IMR-90 (cell line): ENCODE measurements at regions not wholly inside any gene's neighbourhood (a gene's known extent, or its start where the extent isn't known, plus 50 kb on each side); places are given as distances from the start of the nearest gene placed in this dataset.

Experiments used
- ATAC-seq: fragments of 200-7000 bp; cut with Tn5 transposase; 2 replicates; pipeline ENCODE4 v1.9.1; 2020; ENCODE audit warnings: low read depth, mild to moderate bottlenecking, moderate library complexity
- BruUV-seq: library from RNA; stranded (reverse); fragments of 400-500 nt; replicated peaks from 2 replicates; lab custom pipeline; 2021; lab: Mats Ljungman, UMichigan
- CTCF ChIA-PET: fragments of 300-600 bp; formaldehyde crosslinking; extraction: SDS; loops from one replicate; lab custom pipeline; 2021; ENCODE audit warnings: antibody characterized with exemption; lab: Yijun Ruan, JAX
- POLR2A ChIA-PET: fragments of 300-600 bp; sonication (Branson Sonifier 250); formaldehyde crosslinking; loops from one replicate; lab custom pipeline; 2022; ENCODE audit warnings: antibody characterized with exemption; ENCODE audit not compliant: unreplicated experiment; lab: Charles Lee
- DNase-seq: peaks from one replicate; pipeline ENCODE4 v3.0.0; 2013
- H2AFZ ChIP-seq: replicated peaks from 2 replicates; pipeline ENCODE3; 2013; ENCODE audit warnings: low read length, mild to moderate bottlenecking; ENCODE audit not compliant: poor library complexity
- H2AK5ac ChIP-seq: 2 replicates; pipeline ENCODE4 v1.6.1; 2013; ENCODE audit warnings: low read depth, low read length, inconsistent platforms
- H2AK9ac ChIP-seq: replicated peaks from 2 replicates; pipeline ENCODE3; 2013; ENCODE audit warnings: mild to moderate bottlenecking, low read depth, low read length, moderate library complexity; ENCODE audit not compliant: poor library complexity
- H2BK120ac ChIP-seq: 2 replicates; pipeline ENCODE4 v1.6.1; 2013; ENCODE audit warnings: low read depth, low read length, inconsistent platforms
- H2BK15ac ChIP-seq: 3 replicates; pipeline ENCODE4 v1.6.1; 2013; ENCODE audit warnings: low read depth, low read length, inconsistent platforms
- H2BK20ac ChIP-seq: 2 replicates; pipeline ENCODE4 v1.6.1; 2013; ENCODE audit warnings: low read depth, mild to moderate bottlenecking, inconsistent platforms, low read length, moderate library complexity
- H2BK5ac ChIP-seq: 2 replicates; pipeline ENCODE4 v1.6.1; 2013; ENCODE audit warnings: mild to moderate bottlenecking, low read depth, low read length, inconsistent platforms; ENCODE audit not compliant: poor library complexity, severe bottlenecking
- H3K14ac ChIP-seq: replicated peaks from 2 replicates; pipeline ENCODE4 v1.6.1; 2013; ENCODE audit warnings: low read depth, low read length, inconsistent platforms
- H3K18ac ChIP-seq: 2 replicates; pipeline ENCODE4 v1.6.1; 2013; ENCODE audit warnings: low read depth, low read length, control low read depth
- H3K23ac ChIP-seq: 2 replicates; pipeline ENCODE4 v1.6.1; 2013; ENCODE audit warnings: low read depth, low read length, inconsistent platforms
- H3K27ac ChIP-seq: 2 replicates; pipeline ENCODE4 v1.5.1; 2013; ENCODE audit warnings: mild to moderate bottlenecking, control low read depth, low read length; ENCODE audit not compliant: insufficient read depth
- H3K27me3 ChIP-seq: 2 replicates; pipeline ENCODE4 v1.6.1; 2013; ENCODE audit warnings: low read length; ENCODE audit not compliant: control insufficient read depth, insufficient read depth
- H3K36me3 ChIP-seq: 2 replicates; pipeline ENCODE4 v1.6.1; 2013; ENCODE audit warnings: low read length, mixed read lengths; ENCODE audit not compliant: control insufficient read depth, insufficient read depth
- H3K4ac ChIP-seq: 2 replicates; pipeline ENCODE4 v1.6.1; 2013; ENCODE audit warnings: low read depth, low read length, inconsistent platforms
- H3K4me1 ChIP-seq: 2 replicates; pipeline ENCODE4 v1.6.1; 2013; ENCODE audit warnings: low read length, mixed read lengths; ENCODE audit not compliant: control insufficient read depth, insufficient read depth
- H3K4me2 ChIP-seq: 2 replicates; pipeline ENCODE4 v1.6.1; 2013; ENCODE audit warnings: low read depth, mild to moderate bottlenecking, control low read depth, low read length, moderate library complexity
- H3K4me3 ChIP-seq: 2 replicates; pipeline ENCODE4 v1.5.1; 2013; ENCODE audit warnings: low read depth, mild to moderate bottlenecking, control low read depth, low read length, moderate library complexity; ENCODE audit not compliant: insufficient read depth
- H3K56ac ChIP-seq: 2 replicates; pipeline ENCODE4 v1.6.1; 2013; ENCODE audit warnings: low read length, inconsistent platforms; ENCODE audit not compliant: insufficient read depth; ENCODE audit errors: extremely low read depth
- H3K79me1 ChIP-seq, 2 experiments: 2 replicates each; pipeline ENCODE4 v1.6.1; 2013; ENCODE audit warnings: low read length in 2 of 2, inconsistent platforms in 1 of 2, low read depth in 1 of 2
- H3K9ac ChIP-seq: 2 replicates; pipeline ENCODE4 v1.6.1; 2013; ENCODE audit warnings: low read depth, low read length, control low read depth
- H3K9me1 ChIP-seq: 2 replicates; pipeline ENCODE4 v1.6.1; 2013; ENCODE audit warnings: low read length, inconsistent platforms; ENCODE audit not compliant: insufficient read depth
- H3K9me3 ChIP-seq: 2 replicates; pipeline ENCODE4 v1.6.1; 2013; ENCODE audit warnings: low read length; ENCODE audit not compliant: control insufficient read depth, insufficient read depth
- H4K20me1 ChIP-seq: 2 replicates; pipeline ENCODE4 v1.6.1; 2013; ENCODE audit warnings: low read length, inconsistent platforms; ENCODE audit not compliant: insufficient read depth
- H4K5ac ChIP-seq: 2 replicates; pipeline ENCODE4 v1.6.1; 2013; ENCODE audit warnings: mild to moderate bottlenecking, low read depth, low read length, control low read depth
- H4K8ac ChIP-seq, 2 experiments: 2 replicates each; pipeline ENCODE4 v1.6.1; 2013; ENCODE audit warnings: low read depth in 2 of 2, low read length in 2 of 2, control low read depth in 1 of 2, inconsistent platforms in 1 of 2
- H4K91ac ChIP-seq: 2 replicates; pipeline ENCODE4 v1.6.1; 2013; ENCODE audit warnings: low read depth, low read length, inconsistent platforms; ENCODE audit not compliant: insufficient read depth
- FOS ChIP-seq: fragments of 150-350 bp; IDR thresholded peaks from 2 replicates; pipeline ENCODE4 v1.6.1; 2016; ENCODE audit warnings: low read depth, low read length
- MAFK ChIP-seq: IDR thresholded peaks from 2 replicates; pipeline ENCODE4 v1.6.1; 2012; ENCODE audit warnings: low read depth, low read length, improper control_type of control experiment
- NFE2L2 ChIP-seq: fragments of 150-350 bp; IDR thresholded peaks from 2 replicates; pipeline ENCODE4 v1.6.1; 2016; ENCODE audit warnings: low read depth, mild to moderate bottlenecking, low read length
- RAD21 ChIP-seq: IDR thresholded peaks from 2 replicates; pipeline ENCODE4 v1.6.1; 2012; ENCODE audit warnings: low read length, improper control_type of control experiment
- WGBS, 2 experiments: methylation state at CpG; one replicate each; pipeline versions ENCODE4 v1.1.5 to v1.1.7; 2013; ENCODE audit warnings: missing lambda C conversion rate in 2 of 2; ENCODE audit not compliant: insufficient read length in 1 of 2; ENCODE audit errors: extremely low coverage in 2 of 2; 5-methylcytosine and 5-hydroxymethylcytosine counted together
- dilution Hi-C: fragments of 300-500 bp; cut with HindIII; formaldehyde crosslinking; loops from one replicate; pipeline ENCODE4 v1.14.3; 2018; ENCODE audit warnings: low sequenced_read_pairs; ENCODE audit not compliant: unreplicated experiment
- in situ Hi-C: fragments of 300-500 bp; cut with MboI; formaldehyde crosslinking; loops from 3 replicates; pipeline ENCODE4 v1.14.3; 2019; ENCODE audit warnings: low sequenced_read_pairs, inconsistent platforms, mixed read lengths
- intact Hi-C: fragments of 100-400 bp; cut with micrococcal nuclease; formaldehyde crosslinking; loops from 2 replicates; pipeline ENCODE4 v1.10.0; 2022
- TF ChIP-seq, protein P1 (sequence below): conservative IDR thresholded peaks from 2 replicates; pipeline ENCODE4 v1.5.1; 2012; ENCODE audit warnings: mild to moderate bottlenecking, low read depth, low read length, improper control_type of control experiment

DNA sequence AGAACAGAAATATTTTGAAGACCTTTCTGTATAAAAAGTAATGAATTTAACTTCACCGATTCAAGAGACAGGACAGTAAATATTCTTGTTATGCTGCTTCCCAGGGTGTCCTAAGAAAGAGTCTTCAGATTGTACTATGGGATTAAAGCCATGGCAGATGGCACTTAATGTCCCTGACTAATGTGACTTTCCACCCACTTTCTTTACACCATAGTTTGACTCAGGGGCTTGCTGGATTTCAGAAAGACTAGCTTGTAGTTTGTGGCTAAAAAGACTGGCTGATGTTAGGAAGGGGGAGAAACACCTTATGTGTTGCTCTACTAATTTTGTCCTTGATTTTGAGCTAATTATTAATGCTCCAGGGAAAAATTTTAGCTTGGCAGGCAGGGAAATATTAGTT lies 75.9 kb downstream of the UTRN start:
- no peak overlapping the region for H3K56ac ChIP-seq
- no peak overlapping the region for H3K4me3 ChIP-seq
- H3K4me1 ChIP-seq, result peaks cover 3% of the 10 kb centered on the region; the same call in 1 of the 2 replicates
- DNase-seq, result no peak
- ATAC-seq, result no peak
- no peaks in the 10 kb centered on the region for H3K9me3 ChIP-seq
- peaks cover 7% of the 10 kb centered on the region for H3K9me1 ChIP-seq
- no peak for TF ChIP-seq NFE2L2
- no peak for TF ChIP-seq FOS
- TF ChIP-seq MAFK, result no peak
- no peak for TF ChIP-seq RAD21
- TF ChIP-seq, protein P1, sequence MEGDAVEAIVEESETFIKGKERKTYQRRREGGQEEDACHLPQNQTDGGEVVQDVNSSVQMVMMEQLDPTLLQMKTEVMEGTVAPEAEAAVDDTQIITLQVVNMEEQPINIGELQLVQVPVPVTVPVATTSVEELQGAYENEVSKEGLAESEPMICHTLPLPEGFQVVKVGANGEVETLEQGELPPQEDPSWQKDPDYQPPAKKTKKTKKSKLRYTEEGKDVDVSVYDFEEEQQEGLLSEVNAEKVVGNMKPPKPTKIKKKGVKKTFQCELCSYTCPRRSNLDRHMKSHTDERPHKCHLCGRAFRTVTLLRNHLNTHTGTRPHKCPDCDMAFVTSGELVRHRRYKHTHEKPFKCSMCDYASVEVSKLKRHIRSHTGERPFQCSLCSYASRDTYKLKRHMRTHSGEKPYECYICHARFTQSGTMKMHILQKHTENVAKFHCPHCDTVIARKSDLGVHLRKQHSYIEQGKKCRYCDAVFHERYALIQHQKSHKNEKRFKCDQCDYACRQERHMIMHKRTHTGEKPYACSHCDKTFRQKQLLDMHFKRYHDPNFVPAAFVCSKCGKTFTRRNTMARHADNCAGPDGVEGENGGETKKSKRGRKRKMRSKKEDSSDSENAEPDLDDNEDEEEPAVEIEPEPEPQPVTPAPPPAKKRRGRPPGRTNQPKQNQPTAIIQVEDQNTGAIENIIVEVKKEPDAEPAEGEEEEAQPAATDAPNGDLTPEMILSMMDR, result no peak
- H2BK5ac ChIP-seq, result no peak overlapping the region
- no peaks in the 10 kb centered on the region for H3K27me3 ChIP-seq
- POLR2A ChIA-PET, result no interaction called here
- peaks cover 36 to 60% of the 10 kb centered on the region in 2 experiments for H3K79me1 ChIP-seq
- H3K18ac ChIP-seq, result no peak overlapping the region
- no peak overlapping the region for H2BK120ac ChIP-seq
- peaks cover 16% of the 10 kb centered on the region; the same call in 1 of the 2 replicates for H4K20me1 ChIP-seq
- H4K91ac ChIP-seq, result no peak overlapping the region
- H3K36me3 ChIP-seq, result no peaks in the 10 kb centered on the region
- H3K14ac ChIP-seq, result no peak overlapping the region
- no CpG with 5 or more reads among the region's 1 CpG for WGBS, 2 experiments
- CTCF ChIA-PET, result no interaction called here
- BruUV-seq, result no TSS peak
- H2AFZ ChIP-seq, result no peak overlapping the region
- intact Hi-C loops (no loop called here), in situ Hi-C loops (no loop called here), dilution Hi-C loops (no loop called here)
- no peak overlapping the region for H4K5ac ChIP-seq
- H4K8ac ChIP-seq, result no peak overlapping the region
- no peak overlapping the region for H2BK15ac ChIP-seq
- no peak overlapping the region for H3K4me2 ChIP-seq
- no peak overlapping the region for H3K23ac ChIP-seq
- no peak overlapping the region for H3K4ac ChIP-seq
- no peak overlapping the region for H3K9ac ChIP-seq
- H3K27ac ChIP-seq, result no peak overlapping the region
- H2BK20ac ChIP-seq, result no peak overlapping the region
- H2AK5ac ChIP-seq, result no peak overlapping the region
- no peak overlapping the region for H2AK9ac ChIP-seq
